ELR (cell line): ENCODE measurements at regions not wholly inside any gene's neighbourhood (a gene's known extent, or its start where the extent isn't known, plus 50 kb on each side); places are given as distances from the start of the nearest gene placed in this dataset.

Experiments
- DNase-seq: peaks from one replicate; pipeline ENCODE4 v3.0.0-alpha.2; 2015; ENCODE audit warnings: low read depth

- DNase-seq = no peak
These were observed 263.4 kb downstream of the AUH start for GRCh38 chr9:91098203-91098850.

- DNase-seq = no peak
These were observed 262.3 kb downstream of the AUH start for GRCh38 chr9:91099436-91099835.

- DNase-seq = peak; percentile 28
These were observed 260.8 kb downstream of the AUH start for GRCh38 chr9:91100878-91101450.

- DNase-seq = no peak
These were observed 260.0 kb downstream of the AUH start for GRCh38 chr9:91101611-91102168.

- no peak for DNase-seq
These were observed 259.4 kb downstream of the AUH start for GRCh38 chr9:91102269-91102668.

GRCh38 chr9:91103931-91104330, 257.8 kb downstream of the AUH start:
- DNase-seq = peak; percentile 33

- no peak for DNase-seq
These were observed 255.2 kb downstream of the AUH start for GRCh38 chr9:91106415-91107081.

- DNase-seq = no peak
These were observed 250.5 kb downstream of the AUH start for GRCh38 chr9:91111226-91111625.

GRCh38 chr9:91111876-91112275, 249.8 kb downstream of the AUH start:
- no peak for DNase-seq

- DNase-seq = no peak
These were observed 248.7 kb downstream of the AUH start for GRCh38 chr9:91113016-91113415.

GRCh38 chr9:91114450-91114849, 247.3 kb downstream of the AUH start:
- no peak for DNase-seq

GRCh38 chr9:91116211-91116610, 245.5 kb downstream of the AUH start:
- DNase-seq = no peak

- DNase-seq = no peak
These were observed 245.0 kb downstream of the AUH start for GRCh38 chr9:91116711-91117110.

GRCh38 chr9:91117474-91117891, 244.2 kb downstream of the AUH start:
- no peak for DNase-seq

- peak; percentile 64 for DNase-seq
These were observed 243.6 kb downstream of the AUH start for GRCh38 chr9:91117959-91118703.

GRCh38 chr9:91118704-91119025, 243.1 kb downstream of the AUH start:
- DNase-seq = no peak

GRCh38 chr9:91119142-91119541, 242.6 kb downstream of the AUH start:
- DNase-seq = peak; percentile 94

GRCh38 chr9:91119679-91120078, 242.0 kb downstream of the AUH start:
- peak; percentile 93 for DNase-seq

- DNase-seq = no peak
These were observed 241.5 kb downstream of the AUH start for GRCh38 chr9:91120200-91120599.

GRCh38 chr9:91122755-91123154, 239.0 kb downstream of the AUH start:
- DNase-seq = no peak

GRCh38 chr9:91126761-91127445, 234.8 kb downstream of the AUH start:
- DNase-seq = peak; percentile 79

- DNase-seq = peak; percentile 70
These were observed 234.1 kb downstream of the AUH start for GRCh38 chr9:91127653-91128052.
